HG03039 (cell line): ENCODE measurements at regions not wholly inside any gene's neighbourhood (a gene's known extent, or its start where the extent isn't known, plus 50 kb on each side); places are given as distances from the start of the nearest gene placed in this dataset.
"Not testable (repeated sequence)": the region's sequence is repeated elsewhere in the genome, so short reads cannot be mapped to it uniquely, and the experiment has no call there.

Source experiments
- ATAC-seq: cut with Tn5 transposase; IDR thresholded peaks from one replicate; pipeline ENCODE4 v1.9.1; 2021; ENCODE audit warnings: mild to moderate bottlenecking, moderate library complexity; ENCODE audit not compliant: unreplicated experiment

- ATAC-seq: no peak
Observed at GRCh38 chr4:124133753-124134152, 578.8 kb downstream of the ANKRD50 start.

- no peak for ATAC-seq
Observed at GRCh38 chr4:124135409-124135813, 577.1 kb downstream of the ANKRD50 start.

GRCh38 chr4:124139044-124139443 lies 573.5 kb downstream of the ANKRD50 start:
- ATAC-seq: no peak

- ATAC-seq: no peak
Observed at GRCh38 chr4:124143632-124144031, 568.9 kb downstream of the ANKRD50 start.

- no peak for ATAC-seq
Observed at GRCh38 chr4:124144238-124144654, 568.3 kb downstream of the ANKRD50 start.

- no peak for ATAC-seq
Observed at GRCh38 chr4:124146068-124146467, 566.5 kb downstream of the ANKRD50 start.

- ATAC-seq: no peak
Observed at GRCh38 chr4:124151031-124151430, 561.5 kb downstream of the ANKRD50 start.

- no peak for ATAC-seq
Observed at GRCh38 chr4:124152132-124152531, 560.4 kb downstream of the ANKRD50 start.

GRCh38 chr4:124155239-124155638 lies 557.3 kb downstream of the ANKRD50 start:
- ATAC-seq: no peak

GRCh38 chr4:124157396-124158083 lies 555.0 kb downstream of the ANKRD50 start:
- no peak for ATAC-seq

GRCh38 chr4:124163401-124163800 lies 549.1 kb downstream of the ANKRD50 start:
- no peak for ATAC-seq

GRCh38 chr4:124167602-124168001 lies 544.9 kb downstream of the ANKRD50 start:
- no peak for ATAC-seq

GRCh38 chr4:124169524-124169923 lies 543.0 kb downstream of the ANKRD50 start:
- ATAC-seq: not testable (repeated sequence)

GRCh38 chr4:124173912-124174311 lies 538.6 kb downstream of the ANKRD50 start:
- ATAC-seq: no peak

GRCh38 chr4:124177647-124178425 lies 534.7 kb downstream of the ANKRD50 start:
- ATAC-seq: no peak

GRCh38 chr4:124178449-124179021 lies 534.0 kb downstream of the ANKRD50 start:
- ATAC-seq: no peak

GRCh38 chr4:124179506-124180186 lies 532.9 kb downstream of the ANKRD50 start:
- ATAC-seq: no peak

- ATAC-seq: no peak
Observed at GRCh38 chr4:124181039-124181438, 531.5 kb downstream of the ANKRD50 start.

- no peak for ATAC-seq
Observed at GRCh38 chr4:124183231-124183630, 529.3 kb downstream of the ANKRD50 start.

GRCh38 chr4:124183926-124184325 lies 528.6 kb downstream of the ANKRD50 start:
- ATAC-seq: no peak

- no peak for ATAC-seq
Observed at GRCh38 chr4:124184792-124185191, 527.7 kb downstream of the ANKRD50 start.
